Ishikawa (cell line): ENCODE measurements at regions not wholly inside any gene's neighbourhood (a gene's known extent, or its start where the extent isn't known, plus 50 kb on each side); places are given as distances from the start of the nearest gene placed in this dataset.

ENCODE experiments used
- CEBPB ChIP-seq: IDR thresholded peaks from 2 replicates; pipeline ENCODE4 v1.6.1; 2012
- CREB1 ChIP-seq: IDR thresholded peaks from 2 replicates; pipeline ENCODE4 v1.6.1; 2012; ENCODE audit warnings: low read depth
- EGR1 ChIP-seq: IDR thresholded peaks from 2 replicates; pipeline ENCODE4 v1.6.1; 2012
- EP300 ChIP-seq: IDR thresholded peaks from 2 replicates; pipeline ENCODE4 v1.6.1; 2012; ENCODE audit warnings: borderline replicate concordance
- FOXM1 ChIP-seq: IDR thresholded peaks from 2 replicates; pipeline ENCODE4 v1.6.1; 2012; ENCODE audit warnings: low read depth, borderline replicate concordance
- NFIC ChIP-seq: IDR thresholded peaks from 2 replicates; pipeline ENCODE4 v1.6.1; 2012
- RAD21 ChIP-seq: IDR thresholded peaks from 2 replicates; pipeline ENCODE4 v1.6.1; 2012; ENCODE audit warnings: low read depth
- TAF1 ChIP-seq: IDR thresholded peaks from 2 replicates; pipeline ENCODE4 v1.6.1; 2012; ENCODE audit warnings: low read depth, mild to moderate bottlenecking
- TCF12 ChIP-seq: IDR thresholded peaks from 2 replicates; pipeline ENCODE4 v1.6.1; 2012; ENCODE audit warnings: low read depth
- TEAD4 ChIP-seq: IDR thresholded peaks from 2 replicates; pipeline ENCODE4 v1.6.1; 2012
- YY1 ChIP-seq: IDR thresholded peaks from 2 replicates; pipeline ENCODE4 v1.6.1; 2012; ENCODE audit warnings: low read depth
- ZBTB7A ChIP-seq: IDR thresholded peaks from 2 replicates; pipeline ENCODE4 v1.6.1; 2012; ENCODE audit warnings: low read depth
- TF ChIP-seq, protein P1 (sequence below): IDR thresholded peaks from 2 replicates; pipeline ENCODE4 v1.6.1; 2012; ENCODE audit warnings: low read depth, mild to moderate bottlenecking
- TF ChIP-seq, protein P2 (sequence below): IDR thresholded peaks from 2 replicates; pipeline ENCODE4 v1.6.1; 2012
- TF ChIP-seq, protein P3 (sequence below): IDR thresholded peaks from 2 replicates; pipeline ENCODE4 v1.6.1; 2012

DNA sequence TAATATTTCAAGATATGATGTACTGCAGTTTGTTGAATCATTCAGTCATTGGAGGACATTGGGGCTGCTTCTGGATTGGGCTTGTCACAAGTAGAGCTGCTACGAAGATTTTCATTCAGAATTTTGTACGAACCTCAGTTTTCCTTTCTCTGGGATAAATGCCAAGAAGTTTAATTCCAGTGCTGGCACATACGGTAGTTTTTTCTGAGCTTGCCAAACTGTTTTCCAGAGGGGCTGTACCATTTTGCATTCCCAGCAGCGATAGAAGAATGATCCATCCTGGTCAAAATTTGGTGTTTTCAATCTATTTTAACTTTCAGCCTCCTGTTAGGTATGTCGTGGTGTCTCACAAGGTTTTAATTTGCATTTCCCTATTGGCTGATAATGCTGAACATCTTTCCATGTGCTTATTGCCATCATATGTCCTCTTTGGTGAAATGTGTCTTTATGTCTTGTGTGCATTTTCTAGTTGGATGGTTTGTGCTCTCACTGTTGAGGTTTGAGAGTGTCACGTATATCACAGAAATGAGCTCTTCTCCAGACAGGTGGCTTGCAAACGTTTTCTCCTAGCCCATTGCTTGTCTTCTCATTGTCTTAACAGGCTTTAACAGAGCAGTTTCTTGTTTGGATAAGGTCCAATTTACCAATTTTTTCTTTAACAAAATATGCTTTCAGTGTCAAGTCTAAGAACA lies 612.6 kb downstream of the GALR1 start:
- TF ChIP-seq ZBTB7A (no peak), FOXM1 (no peak), CEBPB (no peak), CREB1 (no peak), TAF1 (no peak), NFIC (no peak), YY1 (no peak), EGR1 (no peak), TEAD4 (no peak), EP300 (no peak), TCF12 (no peak), RAD21 (no peak)
- TF ChIP-seq, protein P1, sequence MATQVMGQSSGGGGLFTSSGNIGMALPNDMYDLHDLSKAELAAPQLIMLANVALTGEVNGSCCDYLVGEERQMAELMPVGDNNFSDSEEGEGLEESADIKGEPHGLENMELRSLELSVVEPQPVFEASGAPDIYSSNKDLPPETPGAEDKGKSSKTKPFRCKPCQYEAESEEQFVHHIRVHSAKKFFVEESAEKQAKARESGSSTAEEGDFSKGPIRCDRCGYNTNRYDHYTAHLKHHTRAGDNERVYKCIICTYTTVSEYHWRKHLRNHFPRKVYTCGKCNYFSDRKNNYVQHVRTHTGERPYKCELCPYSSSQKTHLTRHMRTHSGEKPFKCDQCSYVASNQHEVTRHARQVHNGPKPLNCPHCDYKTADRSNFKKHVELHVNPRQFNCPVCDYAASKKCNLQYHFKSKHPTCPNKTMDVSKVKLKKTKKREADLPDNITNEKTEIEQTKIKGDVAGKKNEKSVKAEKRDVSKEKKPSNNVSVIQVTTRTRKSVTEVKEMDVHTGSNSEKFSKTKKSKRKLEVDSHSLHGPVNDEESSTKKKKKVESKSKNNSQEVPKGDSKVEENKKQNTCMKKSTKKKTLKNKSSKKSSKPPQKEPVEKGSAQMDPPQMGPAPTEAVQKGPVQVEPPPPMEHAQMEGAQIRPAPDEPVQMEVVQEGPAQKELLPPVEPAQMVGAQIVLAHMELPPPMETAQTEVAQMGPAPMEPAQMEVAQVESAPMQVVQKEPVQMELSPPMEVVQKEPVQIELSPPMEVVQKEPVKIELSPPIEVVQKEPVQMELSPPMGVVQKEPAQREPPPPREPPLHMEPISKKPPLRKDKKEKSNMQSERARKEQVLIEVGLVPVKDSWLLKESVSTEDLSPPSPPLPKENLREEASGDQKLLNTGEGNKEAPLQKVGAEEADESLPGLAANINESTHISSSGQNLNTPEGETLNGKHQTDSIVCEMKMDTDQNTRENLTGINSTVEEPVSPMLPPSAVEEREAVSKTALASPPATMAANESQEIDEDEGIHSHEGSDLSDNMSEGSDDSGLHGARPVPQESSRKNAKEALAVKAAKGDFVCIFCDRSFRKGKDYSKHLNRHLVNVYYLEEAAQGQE, result no peak
- TF ChIP-seq, protein P2, sequence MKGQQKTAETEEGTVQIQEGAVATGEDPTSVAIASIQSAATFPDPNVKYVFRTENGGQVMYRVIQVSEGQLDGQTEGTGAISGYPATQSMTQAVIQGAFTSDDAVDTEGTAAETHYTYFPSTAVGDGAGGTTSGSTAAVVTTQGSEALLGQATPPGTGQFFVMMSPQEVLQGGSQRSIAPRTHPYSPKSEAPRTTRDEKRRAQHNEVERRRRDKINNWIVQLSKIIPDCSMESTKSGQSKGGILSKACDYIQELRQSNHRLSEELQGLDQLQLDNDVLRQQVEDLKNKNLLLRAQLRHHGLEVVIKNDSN, result no peak
- TF ChIP-seq, protein P3, sequence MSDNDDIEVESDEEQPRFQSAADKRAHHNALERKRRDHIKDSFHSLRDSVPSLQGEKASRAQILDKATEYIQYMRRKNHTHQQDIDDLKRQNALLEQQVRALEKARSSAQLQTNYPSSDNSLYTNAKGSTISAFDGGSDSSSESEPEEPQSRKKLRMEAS, result no peak

DNA sequence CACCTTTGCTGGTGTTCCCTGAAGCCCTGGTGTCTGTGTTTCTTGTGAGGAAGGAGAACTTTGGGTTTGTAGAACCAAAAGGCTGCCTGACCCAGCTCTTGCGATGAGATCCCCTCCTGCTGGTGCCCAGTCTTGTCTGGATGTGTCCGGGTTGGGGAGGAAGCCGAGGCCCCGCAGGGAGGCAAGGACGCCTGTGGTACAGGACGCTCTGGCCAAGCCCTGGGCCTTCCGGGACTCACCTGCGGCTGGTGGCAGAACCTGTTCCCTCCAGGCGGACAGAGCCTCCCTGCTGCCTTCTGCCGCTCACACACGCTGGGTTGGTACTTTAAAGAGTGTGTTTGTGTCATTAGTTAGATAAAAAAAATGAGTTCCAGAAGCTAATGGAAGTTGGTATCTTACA lies 616.2 kb downstream of the GALR1 start:
- TF ChIP-seq NFIC (no peak), CEBPB (no peak), YY1 (no peak), TAF1 (no peak), EGR1 (no peak), EP300 (no peak)

DNA sequence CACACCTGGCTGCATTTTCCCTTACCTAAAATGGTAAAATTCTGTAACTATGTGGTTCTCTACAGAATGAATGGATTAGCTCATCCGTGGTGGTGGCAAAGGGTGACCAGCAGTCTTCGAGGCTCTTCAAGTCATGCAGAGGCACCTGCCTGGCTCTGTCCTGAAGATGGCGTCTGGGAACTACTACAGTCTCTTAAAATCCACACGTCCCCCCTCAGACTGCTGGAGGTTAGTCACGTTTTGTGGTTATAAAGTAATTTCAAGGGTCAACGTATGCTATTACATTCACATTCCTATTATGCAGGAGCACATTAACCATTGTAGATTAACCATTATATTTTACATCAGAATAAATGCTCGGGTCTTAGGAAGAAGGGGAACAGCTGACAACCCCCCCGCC lies 616.7 kb downstream of the GALR1 start:
- no peak for TF ChIP-seq ZBTB7A
- no peak for TF ChIP-seq CREB1
- TF ChIP-seq CEBPB, result no peak
- no peak for TF ChIP-seq NFIC
- no peak for TF ChIP-seq TCF12
- TF ChIP-seq, protein P1, result no peak
- TF ChIP-seq EP300, result no peak
- no peak for TF ChIP-seq TEAD4
- TF ChIP-seq, protein P3, result no peak
- no peak for TF ChIP-seq TAF1
- TF ChIP-seq YY1, result no peak
- no peak for TF ChIP-seq EGR1
- TF ChIP-seq, protein P2, result no peak
- no peak for TF ChIP-seq RAD21
- TF ChIP-seq FOXM1, result no peak

DNA sequence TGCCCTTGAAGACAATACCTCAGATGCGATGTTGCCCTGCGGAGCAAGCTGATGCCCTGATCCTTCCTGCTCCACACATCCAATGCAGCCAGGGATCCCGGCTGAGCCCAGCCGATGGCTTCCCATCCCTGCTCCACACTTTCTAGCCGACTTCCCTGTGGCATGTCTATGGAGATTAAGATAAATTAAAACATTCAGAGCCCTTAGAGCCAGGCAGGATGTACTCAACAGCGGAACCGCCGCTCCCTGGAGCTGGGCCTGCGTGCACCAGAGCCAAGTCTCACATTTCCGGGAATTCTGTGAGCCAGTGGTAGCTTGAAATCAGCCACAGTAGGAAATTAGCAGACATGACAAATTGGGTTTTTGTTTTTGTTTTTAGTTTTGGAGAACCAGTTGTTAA lies 620.6 kb downstream of the GALR1 start:
- TF ChIP-seq TEAD4, result no peak
- TF ChIP-seq, protein P2, result no peak
- no peak for TF ChIP-seq ZBTB7A
- TF ChIP-seq, protein P3, result no peak
- TF ChIP-seq NFIC, result no peak
- TF ChIP-seq TAF1, result no peak
- no peak for TF ChIP-seq TCF12
- no peak for TF ChIP-seq CREB1

DNA sequence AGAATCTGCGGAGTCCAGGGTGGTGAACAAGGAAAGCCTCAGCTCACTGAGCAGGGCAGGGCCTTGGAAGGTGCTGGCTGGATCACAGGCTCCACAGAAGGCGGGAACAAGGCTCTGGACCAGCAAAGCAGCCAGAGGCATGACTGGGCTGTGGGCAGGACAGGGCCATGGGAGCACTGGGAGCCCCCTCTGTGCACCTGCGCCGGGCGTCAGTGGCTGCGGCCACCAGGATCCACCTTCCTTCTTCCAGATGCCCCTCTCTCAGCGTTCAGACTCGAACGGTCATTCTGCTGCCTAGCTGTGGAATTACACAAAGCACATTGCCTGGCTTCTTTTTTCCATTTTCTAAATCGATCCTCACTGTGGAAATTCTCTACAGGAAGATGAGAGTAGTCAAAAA lies 621.2 kb downstream of the GALR1 start:
- TF ChIP-seq EGR1, result no peak
- TF ChIP-seq, protein P1, result no peak
- TF ChIP-seq, protein P2, result no peak
- TF ChIP-seq TAF1, result no peak
- no peak for TF ChIP-seq CREB1
- TF ChIP-seq YY1, result no peak
- TF ChIP-seq ZBTB7A, result no peak
